ENCODE measurements at regions not wholly inside any gene's neighbourhood (a gene's known extent, or its start where the extent isn't known, plus 50 kb on each side); places are given as distances from the start of the nearest gene placed in this dataset.

DNA sequence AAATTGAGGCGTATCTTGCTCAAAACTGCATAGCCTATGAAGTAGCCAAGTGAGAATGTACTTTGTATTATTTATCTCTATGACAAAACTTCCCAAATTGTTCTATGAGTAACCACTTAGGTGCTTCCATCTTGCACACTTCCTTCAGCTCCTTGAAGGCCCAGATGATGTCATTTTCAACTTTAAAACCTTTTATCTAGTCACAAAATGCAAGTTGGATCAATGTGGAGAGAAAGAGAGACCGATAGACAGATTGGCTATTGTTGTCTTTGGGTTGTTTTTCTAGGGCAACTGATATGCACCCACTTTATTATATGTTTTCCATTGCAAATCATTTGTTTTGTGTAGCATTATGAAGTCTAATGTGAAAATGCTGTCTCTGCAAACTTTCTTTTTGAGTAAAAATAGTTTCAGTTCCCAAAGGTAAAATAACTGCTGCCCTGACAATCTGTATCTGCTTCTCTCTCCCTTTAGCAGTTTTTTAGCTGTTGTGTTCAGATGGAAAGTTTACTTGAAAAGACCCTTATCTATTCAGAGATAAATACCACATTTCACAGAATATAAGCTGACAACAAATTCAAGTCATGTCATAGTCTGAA lies 73.7 kb upstream of the CITED2 start (continued):
- TF ChIP-seq, protein P1, sequence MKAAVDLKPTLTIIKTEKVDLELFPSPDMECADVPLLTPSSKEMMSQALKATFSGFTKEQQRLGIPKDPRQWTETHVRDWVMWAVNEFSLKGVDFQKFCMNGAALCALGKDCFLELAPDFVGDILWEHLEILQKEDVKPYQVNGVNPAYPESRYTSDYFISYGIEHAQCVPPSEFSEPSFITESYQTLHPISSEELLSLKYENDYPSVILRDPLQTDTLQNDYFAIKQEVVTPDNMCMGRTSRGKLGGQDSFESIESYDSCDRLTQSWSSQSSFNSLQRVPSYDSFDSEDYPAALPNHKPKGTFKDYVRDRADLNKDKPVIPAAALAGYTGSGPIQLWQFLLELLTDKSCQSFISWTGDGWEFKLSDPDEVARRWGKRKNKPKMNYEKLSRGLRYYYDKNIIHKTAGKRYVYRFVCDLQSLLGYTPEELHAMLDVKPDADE (conservative IDR thresholded peaks at IDR 0.05; ENCODE audit: control insufficient read depth, low read depth, low read length) = no peak
- TF ChIP-seq U2AF1 (optimal IDR thresholded peaks at IDR 0.05; ENCODE audit: low read depth, low read length) = no peak
- no peak for TF ChIP-seq LARP7 (IDR thresholded peaks at IDR 0.05)
- TF ChIP-seq, protein P2, sequence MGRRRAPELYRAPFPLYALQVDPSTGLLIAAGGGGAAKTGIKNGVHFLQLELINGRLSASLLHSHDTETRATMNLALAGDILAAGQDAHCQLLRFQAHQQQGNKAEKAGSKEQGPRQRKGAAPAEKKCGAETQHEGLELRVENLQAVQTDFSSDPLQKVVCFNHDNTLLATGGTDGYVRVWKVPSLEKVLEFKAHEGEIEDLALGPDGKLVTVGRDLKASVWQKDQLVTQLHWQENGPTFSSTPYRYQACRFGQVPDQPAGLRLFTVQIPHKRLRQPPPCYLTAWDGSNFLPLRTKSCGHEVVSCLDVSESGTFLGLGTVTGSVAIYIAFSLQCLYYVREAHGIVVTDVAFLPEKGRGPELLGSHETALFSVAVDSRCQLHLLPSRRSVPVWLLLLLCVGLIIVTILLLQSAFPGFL (CRISPR knock-in tag; IDR thresholded peaks at IDR 0.05) = no peak
- TF ChIP-seq THRA (IDR thresholded peaks at IDR 0.05) = no peak
- no peak for TF ChIP-seq SNIP1 (IDR thresholded peaks at IDR 0.05; ENCODE audit: low read depth)

GRCh38 chr6:139447656-139447975 lies 73.2 kb upstream of the CITED2 start:
- H2AFZ ChIP-seq (ENCODE audit: low read depth, low read length) = peak overlapping the region; percentile 84
- TF ChIP-seq, protein P3, sequence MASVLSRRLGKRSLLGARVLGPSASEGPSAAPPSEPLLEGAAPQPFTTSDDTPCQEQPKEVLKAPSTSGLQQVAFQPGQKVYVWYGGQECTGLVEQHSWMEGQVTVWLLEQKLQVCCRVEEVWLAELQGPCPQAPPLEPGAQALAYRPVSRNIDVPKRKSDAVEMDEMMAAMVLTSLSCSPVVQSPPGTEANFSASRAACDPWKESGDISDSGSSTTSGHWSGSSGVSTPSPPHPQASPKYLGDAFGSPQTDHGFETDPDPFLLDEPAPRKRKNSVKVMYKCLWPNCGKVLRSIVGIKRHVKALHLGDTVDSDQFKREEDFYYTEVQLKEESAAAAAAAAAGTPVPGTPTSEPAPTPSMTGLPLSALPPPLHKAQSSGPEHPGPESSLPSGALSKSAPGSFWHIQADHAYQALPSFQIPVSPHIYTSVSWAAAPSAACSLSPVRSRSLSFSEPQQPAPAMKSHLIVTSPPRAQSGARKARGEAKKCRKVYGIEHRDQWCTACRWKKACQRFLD (CRISPR knock-in tag; IDR thresholded peaks at IDR 0.05) = no peak
- TF ChIP-seq RBM25 (IDR thresholded peaks at IDR 0.05; ENCODE audit: low read depth, low read length, severe bottlenecking) (peak; percentile 33), ZC3H11A (IDR thresholded peaks at IDR 0.05; ENCODE audit: low read depth, low read length) (no peak), ARID3A (IDR thresholded peaks at IDR 0.05; ENCODE audit: borderline replicate concordance, low read depth, low read length) (0 out of 2 replicates have a peak, but pooled peaks have one; percentile 8), ZNF431 (CRISPR knock-in tag; IDR thresholded peaks at IDR 0.05) (no peak)

More at GRCh38 chr6:139447656-139447975, 73.2 kb upstream of the CITED2 start:
- in situ Hi-C loops (cut with MboI) = no loop called here
- Histone ChIP-seq H3K9me1 (ENCODE audit: control insufficient read depth, insufficient read depth, low read length) (no peaks in the 10 kb centered on the region), H3K27me3 (ENCODE audit: control insufficient read depth in 2 of 2, insufficient read depth in 2 of 2, low read length in 2 of 2) (no peaks in the 10 kb centered on the region), H3K4me2 (ENCODE audit: insufficient read depth, low read length) (peak overlapping the region; percentile 48), H3K27ac (ENCODE audit: extremely low read depth, low read depth, low read length) (peak overlapping the region; percentile 87), H3K79me2 (ENCODE audit: control insufficient read depth, insufficient read depth, low read length) (no peaks in the 10 kb centered on the region), H3K4me1 (replicated peaks in 1 of 2; ENCODE audit: control insufficient read depth in 2 of 2, insufficient read depth in 2 of 2, low read length in 2 of 2) (peaks cover 14 to 70% of the 10 kb centered on the region in 2 experiments), H3K36me3 (ENCODE audit: control insufficient read depth, insufficient read depth, low read length) (no peaks in the 10 kb centered on the region), H3K4me3 (no peak overlapping the region), H3K9me3 (replicated peaks; ENCODE audit: control insufficient read depth, insufficient read depth, low read depth, low read length) (no peaks in the 10 kb centered on the region), H3K9ac (ENCODE audit: insufficient read depth in 1 of 2, low read depth in 2 of 2, low read length in 2 of 2) (peak overlapping the region in 1 of 2 experiments; percentile 64; a peak in 2 of 4 replicates), H4K20me1 (replicated peaks; ENCODE audit: control insufficient read depth, insufficient read depth, low read length) (no peaks in the 10 kb centered on the region)
- CTCF ChIA-PET (ENCODE audit: low intra/inter-chr PET ratio) = no interaction called here
- BruUV-seq (replicated peaks) = no TSS peak
- FAIRE-seq = no peak
- intact Hi-C loops (cut with micrococcal nuclease) = loop anchor here (5.0 kb wide), 2 partner anchors 50 to 200 kb away; no protein-coding TSS in a partner anchor
- ATAC-seq = no peak
- POLR2A ChIA-PET = interaction anchor here (1.0 to 3.2 kb wide), 5 partner anchors 10 to 74 kb away, joined by 3 to 18 read pairs (median 5); partner anchors contain the start of gene CITED2
- no peak for DNase-seq (ENCODE audit: extremely low read depth in 1 of 4, low spot score in 3 of 4)
- WGBS (ENCODE audit: insufficient coverage, low coverage, missing lambda C conversion rate) = 32% methylated on average over 1 of the region's 1 CpG

Measured in K562 (cell line).